ENCODE measurements at regions not wholly inside any gene's neighbourhood (a gene's known extent, or its start where the extent isn't known, plus 50 kb on each side); places are given as distances from the start of the nearest gene placed in this dataset.

DNA sequence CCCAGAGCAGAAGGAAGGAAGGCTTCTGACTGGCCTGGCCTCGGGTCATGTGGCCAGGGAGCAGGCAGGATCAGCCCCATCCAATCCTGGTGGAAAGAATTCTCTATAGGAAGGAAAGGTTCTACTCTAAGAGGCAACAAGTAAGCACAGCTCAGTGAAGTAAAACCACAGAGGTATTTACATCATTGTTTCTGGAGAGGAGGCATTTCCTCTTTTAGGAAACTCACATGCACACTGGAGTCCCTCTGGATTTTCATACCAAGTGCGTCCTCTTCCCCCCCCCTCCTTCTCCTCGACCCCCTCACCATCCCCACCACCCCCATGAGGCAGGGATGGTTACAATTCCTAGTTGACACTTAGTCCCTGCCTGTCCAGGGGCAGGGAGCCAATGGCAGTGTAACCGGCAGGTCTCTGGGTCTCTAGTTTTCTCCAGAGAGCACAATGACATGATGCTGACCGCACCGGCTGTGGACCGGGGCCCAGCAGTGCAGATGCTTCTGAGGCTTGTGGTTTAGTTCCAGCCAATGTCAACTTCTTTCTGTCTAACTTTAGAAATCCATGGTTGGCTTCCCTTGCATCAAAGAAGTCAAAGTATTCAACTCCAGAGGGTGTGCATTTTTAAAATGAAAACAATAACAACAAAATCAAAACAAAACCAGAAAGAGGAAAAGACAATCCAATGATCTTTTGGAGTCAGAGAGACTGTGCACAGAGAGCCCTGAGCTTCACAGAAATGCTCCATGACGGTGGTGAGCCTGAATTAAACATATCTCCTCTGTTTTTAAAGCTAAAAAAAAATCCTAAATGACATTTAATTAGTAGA lies 230.3 kb upstream of the TLE3 start:
- ChIA-PET CTCF (no interaction called here), RAD21 (ENCODE audit: unreplicated experiment) (no interaction called here), POLR2A (no interaction called here), SMC1A (ENCODE audit: uncharacterized antibody, unreplicated experiment) (interaction anchor here (0.6 to 1.3 kb wide), 2 partner anchors 16 to 35 kb away, joined by 3 read pairs; no protein-coding TSS in a partner anchor)
- H2AFZ ChIP-seq (ENCODE audit: control insufficient read depth, low read depth, low read length): no peak overlapping the region
- H3K4me1 ChIP-seq (ENCODE audit: control insufficient read depth, insufficient read depth, low read length): peaks cover 12% of the 10 kb centered on the region
- intact Hi-C loops (cut with micrococcal nuclease; ENCODE audit: unreplicated experiment): no loop called here
- no peaks in the 10 kb centered on the region; the same call in 1 of the 3 replicates for H3K9me3 ChIP-seq (replicated peaks; ENCODE audit: control insufficient read depth, insufficient read depth, low read length)
- in situ Hi-C loops (cut with MboI): no loop called here
- H4K20me1 ChIP-seq (ENCODE audit: control insufficient read depth, insufficient read depth): no peaks in the 10 kb centered on the region
- H3K79me2 ChIP-seq (ENCODE audit: control insufficient read depth, insufficient read depth, low read length): no peaks in the 10 kb centered on the region
- TF ChIP-seq BHLHE40 (IDR thresholded peaks at IDR 0.05; ENCODE audit: borderline replicate concordance in 1 of 2, low read depth in 2 of 2, low read length in 1 of 2): no peak; a peak in 1 of 4 replicates
- TF ChIP-seq NFIC (IDR thresholded peaks at IDR 0.05; ENCODE audit: low read depth, low read length): peak; percentile 55
- TF ChIP-seq, protein P1, sequence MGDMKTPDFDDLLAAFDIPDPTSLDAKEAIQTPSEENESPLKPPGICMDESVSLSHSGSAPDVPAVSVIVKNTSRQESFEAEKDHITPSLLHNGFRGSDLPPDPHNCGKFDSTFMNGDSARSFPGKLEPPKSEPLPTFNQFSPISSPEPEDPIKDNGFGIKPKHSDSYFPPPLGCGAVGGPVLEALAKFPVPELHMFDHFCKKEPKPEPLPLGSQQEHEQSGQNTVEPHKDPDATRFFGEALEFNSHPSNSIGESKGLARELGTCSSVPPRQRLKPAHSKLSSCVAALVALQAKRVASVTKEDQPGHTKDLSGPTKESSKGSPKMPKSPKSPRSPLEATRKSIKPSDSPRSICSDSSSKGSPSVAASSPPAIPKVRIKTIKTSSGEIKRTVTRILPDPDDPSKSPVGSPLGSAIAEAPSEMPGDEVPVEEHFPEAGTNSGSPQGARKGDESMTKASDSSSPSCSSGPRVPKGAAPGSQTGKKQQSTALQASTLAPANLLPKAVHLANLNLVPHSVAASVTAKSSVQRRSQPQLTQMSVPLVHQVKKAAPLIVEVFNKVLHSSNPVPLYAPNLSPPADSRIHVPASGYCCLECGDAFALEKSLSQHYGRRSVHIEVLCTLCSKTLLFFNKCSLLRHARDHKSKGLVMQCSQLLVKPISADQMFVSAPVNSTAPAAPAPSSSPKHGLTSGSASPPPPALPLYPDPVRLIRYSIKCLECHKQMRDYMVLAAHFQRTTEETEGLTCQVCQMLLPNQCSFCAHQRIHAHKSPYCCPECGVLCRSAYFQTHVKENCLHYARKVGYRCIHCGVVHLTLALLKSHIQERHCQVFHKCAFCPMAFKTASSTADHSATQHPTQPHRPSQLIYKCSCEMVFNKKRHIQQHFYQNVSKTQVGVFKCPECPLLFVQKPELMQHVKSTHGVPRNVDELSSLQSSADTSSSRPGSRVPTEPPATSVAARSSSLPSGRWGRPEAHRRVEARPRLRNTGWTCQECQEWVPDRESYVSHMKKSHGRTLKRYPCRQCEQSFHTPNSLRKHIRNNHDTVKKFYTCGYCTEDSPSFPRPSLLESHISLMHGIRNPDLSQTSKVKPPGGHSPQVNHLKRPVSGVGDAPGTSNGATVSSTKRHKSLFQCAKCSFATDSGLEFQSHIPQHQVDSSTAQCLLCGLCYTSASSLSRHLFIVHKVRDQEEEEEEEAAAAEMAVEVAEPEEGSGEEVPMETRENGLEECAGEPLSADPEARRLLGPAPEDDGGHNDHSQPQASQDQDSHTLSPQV (IDR thresholded peaks at IDR 0.05): no peak
- TF ChIP-seq CBFB (IDR thresholded peaks at IDR 0.05; ENCODE audit: low read depth): peak; percentile 57; the same call in 1 of the 2 replicates
- no peak for TF ChIP-seq GABPA (IDR thresholded peaks at IDR 0.05; ENCODE audit: low read depth)
- no peak for TF ChIP-seq NFYA (IDR thresholded peaks at IDR 0.05; ENCODE audit: borderline replicate concordance, low read depth, low read length)
- TF ChIP-seq IKZF1 (conservative IDR thresholded peaks at IDR 0.05): 0 out of 2 replicates have a peak, but pooled peaks have one; percentile 29
- TF ChIP-seq SPI1 (IDR thresholded peaks at IDR 0.05; ENCODE audit: borderline replicate concordance, insufficient read depth, low read depth, low read length): peak; percentile 86
- peak; percentile 37 to 53; a peak in 2 of 4 replicates for TF ChIP-seq IKZF2 (IDR thresholded peaks at IDR 0.05)
- TF ChIP-seq FOXM1 (IDR thresholded peaks at IDR 0.05; ENCODE audit: low read depth, low read length): peak; percentile 38; the same call in 1 of the 2 replicates
- TF ChIP-seq, protein P2, sequence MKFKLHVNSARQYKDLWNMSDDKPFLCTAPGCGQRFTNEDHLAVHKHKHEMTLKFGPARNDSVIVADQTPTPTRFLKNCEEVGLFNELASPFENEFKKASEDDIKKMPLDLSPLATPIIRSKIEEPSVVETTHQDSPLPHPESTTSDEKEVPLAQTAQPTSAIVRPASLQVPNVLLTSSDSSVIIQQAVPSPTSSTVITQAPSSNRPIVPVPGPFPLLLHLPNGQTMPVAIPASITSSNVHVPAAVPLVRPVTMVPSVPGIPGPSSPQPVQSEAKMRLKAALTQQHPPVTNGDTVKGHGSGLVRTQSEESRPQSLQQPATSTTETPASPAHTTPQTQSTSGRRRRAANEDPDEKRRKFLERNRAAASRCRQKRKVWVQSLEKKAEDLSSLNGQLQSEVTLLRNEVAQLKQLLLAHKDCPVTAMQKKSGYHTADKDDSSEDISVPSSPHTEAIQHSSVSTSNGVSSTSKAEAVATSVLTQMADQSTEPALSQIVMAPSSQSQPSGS (IDR thresholded peaks at IDR 0.05; ENCODE audit: low read length): 0 out of 2 replicates have a peak, but pooled peaks have one; percentile 19
- TF ChIP-seq CREM (IDR thresholded peaks at IDR 0.05; ENCODE audit: low read depth): peak; percentile 12; the same call in 1 of the 2 replicates
- TF ChIP-seq SUPT20H (IDR thresholded peaks at IDR 0.05; ENCODE audit: borderline replicate concordance, control insufficient read depth, low read depth, low read length): no peak
- no peak for TF ChIP-seq HDAC6 (IDR thresholded peaks at IDR 0.05; ENCODE audit: unreplicated experiment)
- no peak for TF ChIP-seq CHD4 (IDR thresholded peaks at IDR 0.05)
- peak; percentile 92 for TF ChIP-seq RUNX3 (IDR thresholded peaks at IDR 0.05; ENCODE audit: low read length)
- DNase-seq (ENCODE audit: low read depth, low spot score): no peak
- no peak overlapping the region for H3K9ac ChIP-seq (ENCODE audit: control insufficient read depth, insufficient read depth, low read length)
- WGBS (ENCODE audit: insufficient coverage, insufficient replicate concordance, low lambda C conversion rate, missing lambda C conversion rate): 9% methylated on average over 7 of the region's 8 CpGs
- peak; percentile 90 for ATAC-seq
- H3K4me2 ChIP-seq (ENCODE audit: control insufficient read depth, insufficient read depth): no peak overlapping the region
- FAIRE-seq: no peak
- H3K27me3 ChIP-seq (replicated peaks in 1 of 2; ENCODE audit: control insufficient read depth in 2 of 2, insufficient read depth in 2 of 2, low read length in 1 of 2): no peaks in the 10 kb centered on the region
- H3K4me3 ChIP-seq: no peak overlapping the region
- BruUV-seq (replicated peaks): no TSS peak
- H3K27ac ChIP-seq (ENCODE audit: control insufficient read depth, insufficient read depth): no peak overlapping the region
- no peaks in the 10 kb centered on the region for H3K36me3 ChIP-seq (ENCODE audit: control insufficient read depth in 2 of 2, insufficient read depth in 2 of 2, low read length in 1 of 2)
